ENCODE measurements at regions not wholly inside any gene's neighbourhood (a gene's known extent, or its start where the extent isn't known, plus 50 kb on each side); places are given as distances from the start of the nearest gene placed in this dataset.
"Not testable (repeated sequence)": the region's sequence is repeated elsewhere in the genome, so short reads cannot be mapped to it uniquely, and the experiment has no call there.

- H3K4me3 ChIP-seq (ENCODE audit: low read length) = no peak overlapping the region
- peak; percentile 9 for DNase-seq (ENCODE audit: low read depth)
- TF ChIP-seq, protein P1, sequence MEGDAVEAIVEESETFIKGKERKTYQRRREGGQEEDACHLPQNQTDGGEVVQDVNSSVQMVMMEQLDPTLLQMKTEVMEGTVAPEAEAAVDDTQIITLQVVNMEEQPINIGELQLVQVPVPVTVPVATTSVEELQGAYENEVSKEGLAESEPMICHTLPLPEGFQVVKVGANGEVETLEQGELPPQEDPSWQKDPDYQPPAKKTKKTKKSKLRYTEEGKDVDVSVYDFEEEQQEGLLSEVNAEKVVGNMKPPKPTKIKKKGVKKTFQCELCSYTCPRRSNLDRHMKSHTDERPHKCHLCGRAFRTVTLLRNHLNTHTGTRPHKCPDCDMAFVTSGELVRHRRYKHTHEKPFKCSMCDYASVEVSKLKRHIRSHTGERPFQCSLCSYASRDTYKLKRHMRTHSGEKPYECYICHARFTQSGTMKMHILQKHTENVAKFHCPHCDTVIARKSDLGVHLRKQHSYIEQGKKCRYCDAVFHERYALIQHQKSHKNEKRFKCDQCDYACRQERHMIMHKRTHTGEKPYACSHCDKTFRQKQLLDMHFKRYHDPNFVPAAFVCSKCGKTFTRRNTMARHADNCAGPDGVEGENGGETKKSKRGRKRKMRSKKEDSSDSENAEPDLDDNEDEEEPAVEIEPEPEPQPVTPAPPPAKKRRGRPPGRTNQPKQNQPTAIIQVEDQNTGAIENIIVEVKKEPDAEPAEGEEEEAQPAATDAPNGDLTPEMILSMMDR (conservative IDR thresholded peaks at IDR 0.05; ENCODE audit: low read length) = no peak
These were observed 223.0 kb downstream of the PAPSS1 start for GRCh38 chr4:107497054-107497453.

DNA sequence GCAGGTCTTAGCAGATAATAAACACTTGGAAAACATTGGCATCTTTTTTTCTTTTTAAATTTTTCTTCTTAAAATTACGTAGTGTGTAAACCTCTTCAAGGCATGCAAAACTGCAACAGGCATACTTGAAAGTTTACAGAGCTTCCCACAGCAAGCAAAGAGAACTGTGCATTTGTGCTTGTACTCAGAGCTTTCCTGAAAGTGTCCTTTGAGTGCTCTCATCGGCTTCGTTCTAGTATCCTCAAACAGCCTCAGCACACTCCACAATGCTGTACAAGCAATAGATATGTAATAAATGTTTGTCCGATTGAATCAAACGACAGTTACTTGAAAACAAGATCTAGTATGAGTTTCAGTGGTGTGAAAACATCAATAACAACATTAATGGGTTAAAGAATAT, 227.5 kb downstream of the PAPSS1 start:
- TF ChIP-seq, protein P1 (conservative IDR thresholded peaks at IDR 0.05; ENCODE audit: low read length) = no peak
- no peak overlapping the region for H3K4me3 ChIP-seq (ENCODE audit: low read length)
- no peak for DNase-seq (ENCODE audit: low read depth)

GRCh38 chr4:107490116-107490515, 229.9 kb downstream of the PAPSS1 start:
- H3K4me3 ChIP-seq (ENCODE audit: low read length) = no peak overlapping the region
- no peak for DNase-seq (ENCODE audit: low read depth)
- TF ChIP-seq, protein P1 (conservative IDR thresholded peaks at IDR 0.05; ENCODE audit: low read length) = no peak

GRCh38 chr4:107483621-107484020, 236.4 kb downstream of the PAPSS1 start:
- DNase-seq (ENCODE audit: low read depth); H3K4me3 ChIP-seq (ENCODE audit: low read length): not testable (repeated sequence)

DNA sequence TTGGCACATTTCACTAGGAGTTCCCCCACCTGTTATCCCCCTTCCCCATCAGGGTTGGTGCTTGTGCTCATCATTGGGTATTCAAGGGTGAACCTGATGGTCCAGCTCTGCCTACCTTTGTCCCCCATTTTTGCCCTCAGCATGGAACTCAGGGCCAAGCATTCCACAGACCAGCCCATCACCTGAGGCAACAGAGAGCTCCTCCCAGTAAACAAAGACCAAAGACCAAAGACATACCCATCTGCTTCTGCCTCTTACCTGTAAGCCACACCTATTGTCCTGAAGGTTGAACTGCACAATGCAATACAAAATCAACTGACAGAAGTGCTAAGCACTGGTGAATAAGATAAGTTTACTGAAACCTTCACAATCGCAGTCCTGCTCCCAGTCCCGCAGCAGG, 237.5 kb downstream of the PAPSS1 start:
- DNase-seq (ENCODE audit: low read depth) = no peak
- no peak overlapping the region for H3K4me3 ChIP-seq (ENCODE audit: low read length)
- TF ChIP-seq, protein P1 (conservative IDR thresholded peaks at IDR 0.05; ENCODE audit: low read length) = no peak

GRCh38 chr4:107478327-107478980, 241.6 kb downstream of the PAPSS1 start:
- TF ChIP-seq, protein P1 (conservative IDR thresholded peaks at IDR 0.05; ENCODE audit: low read length) = no peak
- DNase-seq (ENCODE audit: low read depth) = no peak
- no peak overlapping the region for H3K4me3 ChIP-seq (ENCODE audit: low read length)

DNA sequence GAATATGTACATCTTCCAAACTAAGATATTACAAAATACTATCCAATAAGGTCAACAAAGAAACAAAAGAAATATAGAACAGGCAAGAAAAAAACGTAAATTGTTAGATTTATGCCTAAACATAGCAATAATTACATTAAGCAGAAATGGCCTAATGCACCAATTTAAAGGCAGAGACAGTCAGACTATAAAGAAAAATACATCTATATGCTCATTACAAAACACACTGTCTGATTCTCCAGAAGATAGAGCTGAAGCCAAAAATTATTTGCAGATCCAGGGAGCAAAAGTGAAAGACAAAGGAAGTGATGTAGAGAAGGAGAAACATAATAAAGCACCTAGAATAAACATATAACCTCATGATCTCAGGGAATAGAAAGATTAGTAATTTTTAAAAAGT, 246.9 kb downstream of the PAPSS1 start:
- H3K4me3 ChIP-seq (ENCODE audit: low read length) = no peak overlapping the region
- TF ChIP-seq, protein P1 (conservative IDR thresholded peaks at IDR 0.05; ENCODE audit: low read length) = no peak
- DNase-seq (ENCODE audit: low read depth) = no peak

Measured in AG10803 (cell line).